H1 (cell line): ENCODE measurements at regions not wholly inside any gene's neighbourhood (a gene's known extent, or its start where the extent isn't known, plus 50 kb on each side); places are given as distances from the start of the nearest gene placed in this dataset.

ENCODE experiments used
- EP300 ChIP-seq, 2 experiments: IDR thresholded peaks; 1 replicate in 1 of 2; 2 replicates in 1 of 2; pipeline ENCODE4 v1.6.1; 2011 to 2012; ENCODE audit warnings: low read depth in 2 of 2, low read length in 2 of 2, mild to moderate bottlenecking in 2 of 2, borderline replicate concordance in 1 of 2, inconsistent platforms in 1 of 2, moderate library complexity in 1 of 2
- FOSL1 ChIP-seq: IDR thresholded peaks from 2 replicates; pipeline ENCODE4 v1.6.1; 2011; ENCODE audit warnings: mild to moderate bottlenecking, low read depth, low read length, moderate library complexity; ENCODE audit not compliant: insufficient read depth
- SUZ12 ChIP-seq: fragments of 200-600 bp; sonication (generic); IDR thresholded peaks from 2 replicates; pipeline ENCODE4 v1.6.1; 2012; ENCODE audit warnings: mild to moderate bottlenecking, inconsistent platforms, low read length, moderate library complexity, mixed read lengths
- TF ChIP-seq, protein P1 (sequence below), 3 experiments: IDR thresholded peaks; 1 replicate in 2 of 3; 2 replicates in 1 of 3; pipeline versions ENCODE4 v1.5.1 to v1.6.1; 2011; ENCODE audit warnings: low read length in 3 of 3, mild to moderate bottlenecking in 3 of 3, inconsistent platforms in 2 of 3, low read depth in 1 of 3, moderate library complexity in 1 of 3; ENCODE audit not compliant: insufficient read depth in 1 of 3; ENCODE audit errors: control extremely low read depth in 1 of 3

DNA sequence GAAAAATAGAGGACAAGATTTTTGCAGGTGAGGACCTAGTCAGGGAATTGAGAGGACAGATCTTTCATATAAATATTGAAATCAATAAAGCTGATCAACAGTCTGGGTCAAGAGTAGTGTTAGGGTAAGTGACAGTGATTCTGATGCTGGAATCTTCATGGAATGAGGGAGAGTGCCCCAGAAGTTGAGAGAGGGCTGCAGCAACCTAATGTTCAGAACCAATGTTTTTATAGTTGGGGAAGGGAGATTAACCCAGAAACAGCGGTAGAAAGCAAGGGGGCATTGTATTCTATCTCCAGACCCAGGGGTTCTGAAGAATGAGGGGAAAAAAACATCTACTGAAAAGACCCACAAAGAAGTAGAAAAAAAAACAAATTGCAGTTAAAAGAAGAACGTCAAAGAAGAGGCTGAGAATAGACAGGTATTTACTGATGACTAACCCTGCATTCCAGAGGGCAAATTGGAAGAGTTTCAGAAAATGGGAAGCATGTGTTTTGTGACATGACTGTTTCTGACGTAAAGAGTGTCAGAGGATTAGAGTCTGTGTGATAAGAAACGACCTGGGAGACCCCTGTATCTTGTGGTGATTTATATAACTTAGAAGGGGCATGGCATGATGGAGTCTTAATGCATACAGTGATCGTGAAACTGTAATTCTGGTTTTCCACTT lies 819.6 kb upstream of the EPHA5 start:
- TF ChIP-seq FOSL1, result no peak
- no peak for TF ChIP-seq EP300 (IDR thresholded peaks at IDR 0.05; ENCODE audit: borderline replicate concordance in 1 of 2, low read depth in 2 of 2, low read length in 2 of 2)
- TF ChIP-seq, protein P1, sequence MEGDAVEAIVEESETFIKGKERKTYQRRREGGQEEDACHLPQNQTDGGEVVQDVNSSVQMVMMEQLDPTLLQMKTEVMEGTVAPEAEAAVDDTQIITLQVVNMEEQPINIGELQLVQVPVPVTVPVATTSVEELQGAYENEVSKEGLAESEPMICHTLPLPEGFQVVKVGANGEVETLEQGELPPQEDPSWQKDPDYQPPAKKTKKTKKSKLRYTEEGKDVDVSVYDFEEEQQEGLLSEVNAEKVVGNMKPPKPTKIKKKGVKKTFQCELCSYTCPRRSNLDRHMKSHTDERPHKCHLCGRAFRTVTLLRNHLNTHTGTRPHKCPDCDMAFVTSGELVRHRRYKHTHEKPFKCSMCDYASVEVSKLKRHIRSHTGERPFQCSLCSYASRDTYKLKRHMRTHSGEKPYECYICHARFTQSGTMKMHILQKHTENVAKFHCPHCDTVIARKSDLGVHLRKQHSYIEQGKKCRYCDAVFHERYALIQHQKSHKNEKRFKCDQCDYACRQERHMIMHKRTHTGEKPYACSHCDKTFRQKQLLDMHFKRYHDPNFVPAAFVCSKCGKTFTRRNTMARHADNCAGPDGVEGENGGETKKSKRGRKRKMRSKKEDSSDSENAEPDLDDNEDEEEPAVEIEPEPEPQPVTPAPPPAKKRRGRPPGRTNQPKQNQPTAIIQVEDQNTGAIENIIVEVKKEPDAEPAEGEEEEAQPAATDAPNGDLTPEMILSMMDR (IDR thresholded peaks at IDR 0.05; ENCODE audit: control extremely low read depth in 1 of 3, insufficient read depth in 1 of 3, low read depth in 1 of 3, low read length in 3 of 3), result no peak
- TF ChIP-seq SUZ12, result no peak
